NCI-H1930 (cell line): ENCODE measurements at regions not wholly inside any gene's neighbourhood (a gene's known extent, or its start where the extent isn't known, plus 50 kb on each side); places are given as distances from the start of the nearest gene placed in this dataset.
"Not testable (repeated sequence)": the region's sequence is repeated elsewhere in the genome, so short reads cannot be mapped to it uniquely, and the experiment has no call there.

ENCODE experiments used
- DNase-seq, 2 experiments: peaks; one replicate each; lab custom pipeline; 2025; lab: John Stamatoyannopoulos, UW

GRCh38 chr13:97875911-97876310 lies 77.6 kb upstream of the IPO5 start:
- DNase-seq: no peak

- DNase-seq: no peak
Observed at GRCh38 chr13:97878431-97879375, 74.8 kb upstream of the IPO5 start.

GRCh38 chr13:97879646-97880310 lies 73.7 kb upstream of the IPO5 start:
- DNase-seq: no peak

- no peak for DNase-seq
Observed at GRCh38 chr13:97880311-97880675, 73.2 kb upstream of the IPO5 start.

GRCh38 chr13:97881556-97881955 lies 71.9 kb upstream of the IPO5 start:
- no peak for DNase-seq

- no peak for DNase-seq
Observed at GRCh38 chr13:97883396-97883795, 70.1 kb upstream of the IPO5 start.

GRCh38 chr13:97884707-97885468 lies 68.6 kb upstream of the IPO5 start:
- no peak for DNase-seq

- no peak for DNase-seq
Observed at GRCh38 chr13:97885641-97886040, 67.8 kb upstream of the IPO5 start.

GRCh38 chr13:97889803-97890202 lies 63.7 kb upstream of the IPO5 start:
- no peak for DNase-seq

- no peak for DNase-seq
Observed at GRCh38 chr13:97890573-97890972, 62.9 kb upstream of the IPO5 start.

GRCh38 chr13:97891964-97892363 lies 61.5 kb upstream of the IPO5 start:
- not testable (repeated sequence) for DNase-seq

GRCh38 chr13:97892717-97893116 lies 60.8 kb upstream of the IPO5 start:
- no peak for DNase-seq

GRCh38 chr13:97895383-97895782 lies 58.1 kb upstream of the IPO5 start:
- no peak for DNase-seq

- no peak for DNase-seq
Observed at GRCh38 chr13:97896446-97896845, 57.0 kb upstream of the IPO5 start.

- DNase-seq: no peak
Observed at GRCh38 chr13:97901716-97902115, 51.8 kb upstream of the IPO5 start.
